HG03159 (cell line): ENCODE measurements at regions not wholly inside any gene's neighbourhood (a gene's known extent, or its start where the extent isn't known, plus 50 kb on each side); places are given as distances from the start of the nearest gene placed in this dataset.

Experiments used
- ATAC-seq: cut with Tn5 transposase; IDR thresholded peaks from one replicate; pipeline ENCODE4 v1.9.1; 2021; ENCODE audit warnings: mild to moderate bottlenecking, moderate library complexity; ENCODE audit not compliant: unreplicated experiment

GRCh38 chr22:22099833-22100812 lies 117.5 kb upstream of the TOP3B start:
- ATAC-seq, result no peak

- no peak for ATAC-seq
Measured at GRCh38 chr22:22099194-22099486, 116.6 kb upstream of the TOP3B start.

GRCh38 chr22:22098457-22099193 lies 116.0 kb upstream of the TOP3B start:
- no peak for ATAC-seq

- ATAC-seq, result no peak
Measured at GRCh38 chr22:22097727-22098228, 115.2 kb upstream of the TOP3B start.

GRCh38 chr22:22094921-22095320 lies 112.3 kb upstream of the TOP3B start:
- ATAC-seq, result no peak

- ATAC-seq, result no peak
Measured at GRCh38 chr22:22094514-22094913, 111.9 kb upstream of the TOP3B start.

- no peak for ATAC-seq
Measured at GRCh38 chr22:22093743-22094142, 111.2 kb upstream of the TOP3B start.

- no peak for ATAC-seq
Measured at GRCh38 chr22:22092974-22093373, 110.4 kb upstream of the TOP3B start.

- ATAC-seq, result no peak
Measured at GRCh38 chr22:22092101-22092500, 109.5 kb upstream of the TOP3B start.

GRCh38 chr22:22091400-22091878 lies 108.9 kb upstream of the TOP3B start:
- no peak for ATAC-seq

GRCh38 chr22:22090650-22091399 lies 108.2 kb upstream of the TOP3B start:
- no peak for ATAC-seq

- no peak for ATAC-seq
Measured at GRCh38 chr22:22089459-22090308, 107.1 kb upstream of the TOP3B start.

- no peak for ATAC-seq
Measured at GRCh38 chr22:22088658-22089458, 106.3 kb upstream of the TOP3B start.

- no peak for ATAC-seq
Measured at GRCh38 chr22:22087854-22088657, 105.5 kb upstream of the TOP3B start.

- ATAC-seq, result no peak
Measured at GRCh38 chr22:22086501-22087158, 104.0 kb upstream of the TOP3B start.

GRCh38 chr22:22085702-22086500 lies 103.3 kb upstream of the TOP3B start:
- no peak for ATAC-seq

- ATAC-seq, result no peak
Measured at GRCh38 chr22:22084089-22084711, 101.6 kb upstream of the TOP3B start.
